Endothelial cell of umbilical vein (primary cell): ENCODE measurements at regions not wholly inside any gene's neighbourhood (a gene's known extent, or its start where the extent isn't known, plus 50 kb on each side); places are given as distances from the start of the nearest gene placed in this dataset.

Experiments
- BruUV-seq: library from RNA; stranded (reverse); fragments of 400-500 nt; replicated peaks from 2 replicates; lab custom pipeline; 2021; lab: Mats Ljungman, UMichigan
- CTCF ChIA-PET: fragments of 300-600, 350-600 bp; sonication (Branson Sonifier 250); formaldehyde crosslinking; loops from one replicate; lab custom pipeline; 2021; ENCODE audit warnings: antibody characterized with exemption, inconsistent platforms; lab: Charles Lee
- POLR2A ChIA-PET: fragments of 300-600, 350-600 bp; sonication (Branson Sonifier 250); formaldehyde crosslinking; loops from one replicate; lab custom pipeline; 2021; ENCODE audit warnings: antibody characterized with exemption, inconsistent platforms; lab: Charles Lee
- DNase-seq: peaks from one replicate; pipeline ENCODE4 v3.0.0-alpha.2; 2011; ENCODE audit warnings: low read depth, low spot score
- FAIRE-seq: peaks from 2 replicates; lab custom pipeline; 2011; peaks lifted over from hg19 to GRCh38; lab: Jason Lieb, UNC
- H2AFZ ChIP-seq: 2 replicates; pipeline ENCODE4 v1.6.0; 2012; ENCODE audit warnings: low read depth, low read length, control low read depth, inconsistent platforms
- H3K27ac ChIP-seq: 2 replicates; pipeline ENCODE4 v1.5.1; 2011; ENCODE audit warnings: low read depth, mild to moderate bottlenecking, control low read depth, low read length, moderate library complexity; ENCODE audit not compliant: insufficient read depth
- H3K27me3 ChIP-seq, 2 experiments: 2 replicates each; pipeline versions ENCODE4 v1.6.0 to v1.6.1; 2011; ENCODE audit warnings: low read length in 2 of 2, mixed read lengths in 1 of 2; ENCODE audit not compliant: control insufficient read depth in 2 of 2, insufficient read depth in 2 of 2
- H3K36me3 ChIP-seq, 2 experiments: 2 replicates in 1 of 2; 3 replicates in 1 of 2; pipeline ENCODE4 v1.5.1; 2011; ENCODE audit warnings: low read length in 2 of 2, mild to moderate bottlenecking in 1 of 2, moderate library complexity in 1 of 2; ENCODE audit not compliant: control insufficient read depth in 2 of 2, insufficient read depth in 2 of 2; ENCODE audit errors: extremely low read depth in 1 of 2
- H3K4me1 ChIP-seq: 3 replicates; pipeline ENCODE4 v1.5.1; 2011; ENCODE audit warnings: mild to moderate bottlenecking, low read length; ENCODE audit not compliant: control insufficient read depth, insufficient read depth; ENCODE audit errors: extremely low read depth
- H3K4me2 ChIP-seq: 2 replicates; pipeline ENCODE4 v1.6.1; 2011; ENCODE audit warnings: low read length, control low read depth, mixed read lengths; ENCODE audit not compliant: insufficient read depth
- H3K4me3 ChIP-seq, 3 experiments: fragments of 200-600 bp in 1 of 3; sonication (generic), shearing (Covaris generic) in 1 of 3; replicated peaks in 1 of 3; 2 replicates each; pipeline ENCODE4 v1.5.1; 2011 to 2016; ENCODE audit warnings: control low read depth in 3 of 3, low read length in 3 of 3, mild to moderate bottlenecking in 2 of 3, inconsistent platforms in 1 of 3, low read depth in 1 of 3, moderate library complexity in 1 of 3; ENCODE audit not compliant: insufficient read depth in 1 of 3
- H3K79me2 ChIP-seq: 2 replicates; pipeline ENCODE4 v1.6.0; 2012; ENCODE audit warnings: low read length, inconsistent platforms; ENCODE audit not compliant: control insufficient read depth, insufficient read depth
- H3K9ac ChIP-seq: replicated peaks from 2 replicates; pipeline ENCODE3; 2011; ENCODE audit warnings: low read length, control low read depth; ENCODE audit not compliant: insufficient read depth; ENCODE audit errors: extremely low read depth
- H3K9me1 ChIP-seq: replicated peaks from 3 replicates; pipeline ENCODE4 v1.6.0; 2011; ENCODE audit warnings: mild to moderate bottlenecking, low read length; ENCODE audit not compliant: control insufficient read depth, insufficient read depth; ENCODE audit errors: extremely low read depth
- H3K9me3 ChIP-seq: replicated peaks from 2 replicates; pipeline ENCODE4 v1.5.1; 2012; ENCODE audit warnings: low read length, inconsistent platforms; ENCODE audit not compliant: control insufficient read depth, insufficient read depth
- H4K20me1 ChIP-seq: replicated peaks from 2 replicates; pipeline ENCODE3; 2011; ENCODE audit warnings: mild to moderate bottlenecking, low read length; ENCODE audit not compliant: control insufficient read depth, insufficient read depth; ENCODE audit errors: extremely low read depth
- EZH2 ChIP-seq: IDR thresholded peaks from 2 replicates; pipeline ENCODE4 v1.6.1; 2012; ENCODE audit warnings: borderline replicate concordance, low read depth, mild to moderate bottlenecking, moderate library complexity, low read length, inconsistent platforms; ENCODE audit not compliant: severe bottlenecking
- FOS ChIP-seq: IDR thresholded peaks from 2 replicates; pipeline ENCODE4 v1.6.1; 2011; ENCODE audit warnings: mild to moderate bottlenecking, low read length, moderate library complexity, borderline replicate concordance; ENCODE audit not compliant: insufficient read depth
- GATA2 ChIP-seq: IDR thresholded peaks from 2 replicates; pipeline ENCODE4 v1.7.0; 2011; ENCODE audit warnings: low read depth, mild to moderate bottlenecking, moderate library complexity, mixed read lengths, low read length; ENCODE audit not compliant: insufficient read length, insufficient read depth
- JUN ChIP-seq: IDR thresholded peaks from 2 replicates; pipeline ENCODE4 v1.6.1; 2011; ENCODE audit warnings: borderline replicate concordance, low read depth; ENCODE audit not compliant: insufficient read length, insufficient read depth
- MYC ChIP-seq: IDR thresholded peaks from one replicate; pipeline ENCODE4 v1.6.1; 2011; ENCODE audit warnings: mild to moderate bottlenecking, low read depth, low read length
- POLR2A ChIP-seq: IDR thresholded peaks from 2 replicates; pipeline ENCODE4 v1.6.1; 2012; ENCODE audit warnings: low read depth, mild to moderate bottlenecking, control low read depth, low read length
- POLR2AphosphoS5 ChIP-seq: IDR thresholded peaks from 2 replicates; pipeline ENCODE4 v1.6.1; 2012; ENCODE audit warnings: low read depth, mild to moderate bottlenecking, control low read depth, low read length, moderate library complexity; ENCODE audit not compliant: insufficient read depth
- dilution Hi-C: fragments of 300-500 bp; cut with MboI; formaldehyde crosslinking; loops from one replicate; pipeline ENCODE4 v1.15.0; 2019; ENCODE audit warnings: low sequenced_read_pairs; ENCODE audit not compliant: extremely low pct_ligation_motif_present
- intact Hi-C: fragments of 100-400 bp; cut with micrococcal nuclease; formaldehyde crosslinking; loops from one replicate; pipeline ENCODE4 v1.10.0; 2022
- TF ChIP-seq, protein P1 (sequence below): IDR thresholded peaks from 2 replicates; pipeline ENCODE4 v1.6.1; 2011; ENCODE audit not compliant: insufficient read depth, insufficient read length
- TF ChIP-seq, protein P2 (sequence below), 2 donors: IDR thresholded peaks; 1 replicate in 1 of 2; 2 replicates in 1 of 2; pipeline ENCODE4 v1.5.1; 2011; ENCODE audit warnings: low read length in 2 of 2, mild to moderate bottlenecking in 2 of 2, moderate library complexity in 2 of 2, control low read depth in 1 of 2, inconsistent platforms in 1 of 2, low read depth in 1 of 2; ENCODE audit not compliant: insufficient read depth in 1 of 2; ENCODE audit errors: extremely low read depth in 1 of 2

DNA sequence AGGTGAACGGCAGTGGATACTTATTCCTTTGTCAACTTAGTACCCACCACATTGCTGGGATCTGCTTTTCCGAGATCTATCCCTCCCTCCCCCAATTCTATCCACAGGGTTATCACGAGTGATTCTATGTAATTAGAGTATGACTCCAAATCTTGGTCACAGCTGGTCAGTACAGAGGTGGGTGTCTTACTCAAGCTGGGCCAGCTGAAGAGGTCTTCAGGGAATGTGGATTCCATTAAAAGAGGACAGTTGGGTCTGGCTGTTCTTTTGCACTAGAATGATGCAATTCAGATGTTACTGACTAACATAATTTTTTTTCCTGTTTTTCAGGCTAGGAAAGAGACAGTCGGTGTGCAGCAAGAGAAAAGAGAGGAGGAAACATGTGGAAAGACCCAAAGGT, 92.3 kb downstream of the HS3ST1 start:
- Histone ChIP-seq H3K9ac (no peak overlapping the region), H3K27me3 (peaks cover 0 to 2% of the 10 kb centered on the region in 2 experiments), H3K27ac (no peak overlapping the region), H3K36me3 (no peaks in the 10 kb centered on the region), H3K9me3 (no peaks in the 10 kb centered on the region), H3K4me3 (no peak overlapping the region), H3K4me2 (no peak overlapping the region), H4K20me1 (no peaks in the 10 kb centered on the region), H2AFZ (no peak overlapping the region), H3K79me2 (no peaks in the 10 kb centered on the region), H3K9me1 (no peaks in the 10 kb centered on the region), H3K4me1 (no peaks in the 10 kb centered on the region)
- DNase-seq: no peak
- intact Hi-C loops (no loop called here), dilution Hi-C loops (no loop called here)
- no TSS peak for BruUV-seq
- no peak for TF ChIP-seq FOS
- no peak for TF ChIP-seq POLR2A
- TF ChIP-seq GATA2: no peak
- TF ChIP-seq POLR2AphosphoS5: no peak
- no peak for TF ChIP-seq EZH2
- TF ChIP-seq, protein P1, sequence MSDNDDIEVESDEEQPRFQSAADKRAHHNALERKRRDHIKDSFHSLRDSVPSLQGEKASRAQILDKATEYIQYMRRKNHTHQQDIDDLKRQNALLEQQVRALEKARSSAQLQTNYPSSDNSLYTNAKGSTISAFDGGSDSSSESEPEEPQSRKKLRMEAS: no peak
- TF ChIP-seq MYC: no peak
- TF ChIP-seq JUN: no peak
- TF ChIP-seq, protein P2, sequence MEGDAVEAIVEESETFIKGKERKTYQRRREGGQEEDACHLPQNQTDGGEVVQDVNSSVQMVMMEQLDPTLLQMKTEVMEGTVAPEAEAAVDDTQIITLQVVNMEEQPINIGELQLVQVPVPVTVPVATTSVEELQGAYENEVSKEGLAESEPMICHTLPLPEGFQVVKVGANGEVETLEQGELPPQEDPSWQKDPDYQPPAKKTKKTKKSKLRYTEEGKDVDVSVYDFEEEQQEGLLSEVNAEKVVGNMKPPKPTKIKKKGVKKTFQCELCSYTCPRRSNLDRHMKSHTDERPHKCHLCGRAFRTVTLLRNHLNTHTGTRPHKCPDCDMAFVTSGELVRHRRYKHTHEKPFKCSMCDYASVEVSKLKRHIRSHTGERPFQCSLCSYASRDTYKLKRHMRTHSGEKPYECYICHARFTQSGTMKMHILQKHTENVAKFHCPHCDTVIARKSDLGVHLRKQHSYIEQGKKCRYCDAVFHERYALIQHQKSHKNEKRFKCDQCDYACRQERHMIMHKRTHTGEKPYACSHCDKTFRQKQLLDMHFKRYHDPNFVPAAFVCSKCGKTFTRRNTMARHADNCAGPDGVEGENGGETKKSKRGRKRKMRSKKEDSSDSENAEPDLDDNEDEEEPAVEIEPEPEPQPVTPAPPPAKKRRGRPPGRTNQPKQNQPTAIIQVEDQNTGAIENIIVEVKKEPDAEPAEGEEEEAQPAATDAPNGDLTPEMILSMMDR (IDR thresholded peaks at IDR 0.05; ENCODE audit: extremely low read depth in 1 of 2, insufficient read depth in 1 of 2, low read depth in 1 of 2, low read length in 2 of 2): no peak
- POLR2A ChIA-PET: no interaction called here
- CTCF ChIA-PET: no interaction called here
- no peak for FAIRE-seq
